IPS-NIHi7 (cell line): ENCODE measurements at regions not wholly inside any gene's neighbourhood (a gene's known extent, or its start where the extent isn't known, plus 50 kb on each side); places are given as distances from the start of the nearest gene placed in this dataset.
A peak's percentile ranks its signal among the peaks of the same experiment; 100 is the strongest.

Experiments
- DNase-seq: peaks from one replicate; pipeline ENCODE4 v3.0.0; 2012; ENCODE audit warnings: mixed read lengths; ENCODE audit errors: extremely low spot score

DNA sequence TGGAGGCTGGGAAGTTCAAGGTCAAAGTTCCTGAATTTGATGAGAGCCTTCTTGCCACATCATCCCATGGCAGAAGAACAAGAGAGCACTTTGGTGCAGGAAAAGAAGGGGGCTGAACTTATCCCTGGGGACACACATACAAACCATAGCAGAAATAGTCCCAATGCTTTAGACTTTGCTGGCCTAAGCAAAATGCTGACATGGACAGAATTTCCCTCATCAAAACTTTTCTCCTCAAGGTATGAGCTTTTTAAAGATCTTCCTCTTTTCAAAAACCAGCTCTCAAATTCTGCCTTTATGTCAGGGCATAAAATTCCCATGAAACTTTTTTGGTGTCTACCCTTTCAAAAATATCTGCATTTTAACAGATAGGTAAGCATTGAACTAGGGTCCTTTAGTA is 341.8 kb upstream of the SMARCA2 start:
- DNase-seq = no peak

DNA sequence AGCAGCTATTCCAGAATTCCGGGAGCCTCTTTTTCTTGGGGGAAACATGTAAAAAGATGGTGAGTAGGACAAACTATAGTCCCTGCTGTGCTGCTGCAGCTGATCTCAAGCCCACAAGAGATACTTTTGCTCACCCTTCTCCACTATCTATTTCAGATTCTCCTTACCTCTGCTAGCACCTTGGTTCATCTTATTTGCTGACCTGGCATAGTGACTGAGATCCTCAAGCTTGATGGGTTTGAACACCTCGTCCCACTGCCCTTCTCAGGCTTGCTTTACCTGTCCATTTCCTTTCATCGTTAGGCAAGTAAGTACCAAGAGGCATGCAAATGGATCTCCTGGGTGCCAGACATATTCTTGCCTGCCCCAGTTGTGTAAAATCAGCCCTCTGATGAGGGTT is 338.4 kb upstream of the SMARCA2 start:
- no peak for DNase-seq

DNA sequence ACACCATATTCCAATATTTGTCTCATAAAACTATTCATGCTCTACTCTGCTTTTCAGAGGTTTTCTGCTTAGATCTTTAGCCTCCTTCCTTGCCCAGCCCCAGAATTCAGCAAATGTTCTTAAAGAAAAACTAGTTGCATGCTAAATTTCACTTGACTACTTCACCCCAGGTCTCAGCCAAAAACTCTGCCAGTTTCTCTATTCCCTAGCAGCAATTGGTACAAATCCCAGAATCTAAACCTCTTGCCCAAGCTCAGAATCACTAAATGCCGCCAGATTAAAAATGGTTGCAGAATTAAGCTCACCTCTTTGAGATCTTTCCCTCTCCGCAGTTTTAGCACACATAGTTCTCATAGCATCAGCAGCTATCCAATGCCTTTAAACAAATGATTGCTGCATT is 331.2 kb upstream of the SMARCA2 start:
- DNase-seq = no peak

DNA sequence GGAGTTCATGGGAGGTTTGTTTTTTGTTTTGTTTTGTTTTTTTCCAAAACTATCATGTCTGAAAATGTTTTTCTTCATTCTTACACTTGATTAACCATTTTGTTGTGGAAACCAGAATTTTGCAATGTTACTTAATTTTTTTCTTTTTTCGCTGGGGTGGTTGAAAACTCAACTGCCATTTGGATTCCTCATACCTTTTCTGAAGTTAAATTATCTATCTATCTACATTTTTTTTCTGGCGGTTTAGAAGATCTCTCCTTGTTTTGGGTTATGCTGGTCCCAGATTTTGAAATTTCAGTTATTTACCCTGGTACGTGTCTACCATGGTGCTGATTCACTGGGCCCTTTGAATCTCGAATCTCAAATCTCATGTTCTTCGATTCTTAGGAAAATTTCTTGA is 316.2 kb upstream of the SMARCA2 start:
- no peak for DNase-seq

DNA sequence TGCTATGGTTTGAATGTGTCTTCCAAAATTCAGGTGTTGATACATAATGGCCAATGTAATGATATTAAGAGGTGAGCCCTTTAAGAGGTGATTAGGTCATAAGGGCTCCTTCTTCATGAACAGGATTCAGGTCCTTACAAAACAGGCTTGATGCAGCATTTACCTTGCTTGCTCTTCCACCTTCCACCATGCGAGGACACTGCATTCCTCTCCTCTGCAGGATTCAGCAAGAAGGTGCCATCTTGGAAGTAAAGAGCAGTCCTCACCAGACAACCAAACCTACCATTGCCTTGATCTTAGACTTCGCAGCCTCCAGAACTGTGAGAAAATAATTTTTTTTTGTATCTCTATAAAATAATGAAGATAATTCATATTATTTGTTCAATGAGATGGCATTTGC is 314.0 kb upstream of the SMARCA2 start:
- no peak for DNase-seq

DNA sequence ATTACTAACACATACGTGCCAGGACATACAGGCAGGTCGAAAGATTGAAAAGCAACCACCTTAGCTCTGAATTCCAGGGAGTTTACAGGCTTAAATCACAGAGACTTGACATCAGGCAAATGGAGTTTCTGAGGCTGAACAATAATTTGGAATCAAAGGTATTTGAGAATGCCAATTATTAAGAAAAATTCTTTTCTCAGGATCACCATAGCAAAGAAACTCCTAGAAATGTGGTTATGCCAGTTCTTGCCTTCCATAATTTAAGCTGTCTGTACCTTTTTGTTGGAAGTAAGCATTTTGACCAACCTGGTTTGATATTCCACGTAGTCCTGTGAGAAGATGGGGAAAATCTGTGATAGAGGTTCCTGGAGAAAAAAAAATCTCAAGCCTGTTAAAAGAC is 312.4 kb upstream of the SMARCA2 start:
- no peak for DNase-seq

DNA sequence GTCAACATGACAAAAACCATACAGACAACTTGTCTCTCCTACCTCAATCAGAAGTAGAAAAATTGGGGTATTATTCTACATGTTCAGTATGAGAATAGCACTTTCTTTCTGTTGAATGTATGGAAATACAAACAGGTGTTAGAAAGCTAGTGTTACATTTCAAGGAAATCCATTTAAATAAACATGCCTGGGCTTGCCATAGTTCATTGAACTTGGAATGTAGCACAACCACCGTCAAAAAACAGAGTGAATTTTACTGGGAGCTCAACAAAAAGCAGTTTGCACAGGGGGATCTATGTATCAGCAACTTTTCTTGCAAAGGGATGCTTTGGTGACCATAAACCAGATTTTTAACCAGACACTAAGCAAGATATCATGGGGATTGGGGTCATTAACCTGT is 307.9 kb upstream of the SMARCA2 start:
- DNase-seq = no peak

DNA sequence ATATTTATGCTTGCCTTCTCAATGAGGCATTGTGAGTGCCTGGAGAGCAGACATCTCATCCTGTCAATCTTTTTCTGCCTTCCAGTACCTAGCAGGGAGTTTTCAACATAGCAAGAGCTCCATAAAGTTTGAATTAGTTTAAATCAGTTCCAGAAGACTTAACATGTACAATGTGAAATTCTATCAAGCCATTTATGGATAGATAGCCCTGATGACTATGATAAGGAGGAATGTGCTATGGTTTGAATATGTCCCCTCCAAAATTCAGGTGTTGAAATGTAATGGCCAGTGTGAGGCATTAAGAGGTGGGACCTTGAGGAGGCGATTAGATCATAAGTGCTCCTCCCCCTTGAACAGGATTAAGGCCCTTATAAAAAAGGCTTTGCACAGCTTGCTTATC is 306.9 kb upstream of the SMARCA2 start:
- DNase-seq = no peak

DNA sequence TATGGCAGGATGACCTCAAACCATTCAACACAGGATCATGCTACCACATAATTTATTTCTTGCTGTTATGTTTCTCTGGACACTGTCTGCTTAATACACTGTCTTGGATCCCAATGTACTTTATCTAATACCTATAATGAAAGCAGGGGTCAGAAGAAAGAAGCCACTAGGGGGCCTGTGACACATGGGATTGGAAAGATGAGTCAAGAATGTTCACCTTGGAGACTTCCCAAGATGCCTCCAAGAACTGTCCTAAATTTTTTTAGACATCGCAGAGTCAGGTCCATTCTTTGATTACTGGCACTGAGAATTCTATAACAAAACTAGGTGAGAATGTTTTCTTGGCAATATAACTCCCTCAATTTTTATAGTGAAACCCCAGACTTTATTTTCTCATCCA is 305.8 kb upstream of the SMARCA2 start:
- DNase-seq = peak; percentile 15

DNA sequence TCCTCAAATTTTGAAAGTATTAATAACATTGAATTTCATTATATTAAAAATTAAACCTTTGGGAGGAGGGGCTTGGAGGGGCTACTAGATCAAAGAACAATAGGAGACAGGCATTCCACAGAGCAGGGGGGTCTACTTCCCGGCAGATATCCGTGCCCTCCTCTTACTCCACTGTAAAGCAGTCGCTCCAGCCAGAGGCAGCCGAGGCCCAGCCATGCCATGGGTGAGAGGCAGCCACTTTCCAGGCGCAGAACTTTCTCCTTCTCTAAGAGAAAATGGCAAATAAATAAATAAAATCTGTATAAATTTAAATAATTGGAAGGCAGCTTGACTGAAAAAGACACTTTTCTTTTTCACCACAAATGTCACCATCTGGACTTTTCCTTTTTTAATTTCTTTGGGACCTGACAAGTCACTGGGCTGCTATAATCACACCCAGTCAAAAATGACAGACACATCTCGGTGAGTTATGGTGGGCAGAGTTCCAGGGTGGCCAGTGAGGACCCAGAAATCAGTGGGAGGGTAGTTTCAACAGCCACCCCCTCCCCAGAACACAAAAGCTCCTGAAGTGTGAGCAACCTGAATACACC is 302.2 kb upstream of the SMARCA2 start:
- no peak for DNase-seq

DNA sequence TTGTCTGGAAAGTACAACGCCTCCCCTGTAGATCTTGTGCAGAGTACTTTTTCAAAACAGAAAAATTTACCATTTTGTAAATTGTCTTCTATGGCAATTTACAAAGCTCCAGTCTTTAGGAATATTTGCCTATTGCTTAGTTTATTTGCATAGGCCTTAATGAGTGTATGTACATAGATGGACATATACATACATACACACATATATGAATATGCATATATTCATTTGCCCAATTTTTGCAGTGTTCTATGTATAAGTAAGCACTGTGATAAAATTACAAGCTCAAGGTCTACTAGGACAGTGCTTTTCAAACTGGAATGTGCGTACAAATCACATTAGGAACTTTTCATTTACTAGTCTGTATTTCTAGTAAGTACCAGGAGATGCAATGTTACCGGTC is 301.3 kb upstream of the SMARCA2 start:
- no peak for DNase-seq

DNA sequence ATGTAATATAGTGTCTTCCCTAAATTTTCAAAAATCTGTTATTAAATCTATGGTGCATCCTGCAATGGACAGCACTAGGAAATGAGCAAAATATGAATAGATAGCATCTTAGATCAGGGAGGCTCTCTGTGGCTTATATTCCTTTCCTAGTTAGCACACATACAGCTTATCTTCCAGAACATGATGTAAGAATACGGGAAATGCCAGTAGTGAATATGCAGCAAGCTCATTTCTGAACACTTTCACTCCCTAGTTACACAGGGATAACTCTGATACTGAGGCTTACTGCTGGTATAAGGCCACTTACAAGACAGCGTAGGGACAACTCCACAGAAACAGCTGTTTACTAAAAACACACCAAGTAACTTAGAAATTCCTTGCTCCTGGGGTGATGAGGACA is 297.3 kb upstream of the SMARCA2 start:
- no peak for DNase-seq

DNA sequence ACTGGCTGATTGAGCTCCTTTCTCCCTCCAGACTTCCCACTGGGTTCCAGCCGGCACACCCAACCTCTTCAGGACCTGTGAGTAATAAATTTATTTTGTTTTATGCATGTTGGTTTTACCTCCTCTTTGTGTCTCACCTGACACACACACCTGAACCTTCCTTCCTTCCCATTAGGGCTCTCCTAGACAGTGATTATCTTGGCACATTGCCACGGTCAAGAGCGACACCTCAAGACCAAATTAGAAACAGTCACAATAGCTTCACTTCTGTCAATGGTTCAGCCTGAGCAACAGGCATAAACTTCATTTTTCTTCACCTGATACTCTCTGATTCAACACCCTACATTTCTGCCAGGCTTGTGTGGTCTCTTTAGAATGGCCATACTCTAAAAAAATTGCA is 296.3 kb upstream of the SMARCA2 start:
- no peak for DNase-seq

DNA sequence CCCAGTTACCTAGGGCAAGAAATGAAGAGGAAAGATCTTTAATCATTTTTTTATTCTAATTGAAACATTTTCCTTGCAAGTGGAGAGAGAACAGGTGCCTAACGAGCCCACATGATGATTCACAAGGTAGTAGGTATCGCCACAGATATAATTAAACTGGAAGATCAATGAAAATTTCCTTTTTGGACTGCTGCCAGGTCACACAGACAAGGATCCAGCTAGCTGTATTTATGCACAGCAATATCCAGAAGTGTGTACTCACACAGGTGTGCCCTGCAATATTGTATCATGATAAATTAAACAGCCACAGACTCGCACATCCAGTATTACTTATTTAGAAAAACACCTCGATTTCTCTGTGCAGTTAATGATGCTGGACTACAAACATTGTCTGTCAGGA is 294.0 kb upstream of the SMARCA2 start:
- DNase-seq = no peak

DNA sequence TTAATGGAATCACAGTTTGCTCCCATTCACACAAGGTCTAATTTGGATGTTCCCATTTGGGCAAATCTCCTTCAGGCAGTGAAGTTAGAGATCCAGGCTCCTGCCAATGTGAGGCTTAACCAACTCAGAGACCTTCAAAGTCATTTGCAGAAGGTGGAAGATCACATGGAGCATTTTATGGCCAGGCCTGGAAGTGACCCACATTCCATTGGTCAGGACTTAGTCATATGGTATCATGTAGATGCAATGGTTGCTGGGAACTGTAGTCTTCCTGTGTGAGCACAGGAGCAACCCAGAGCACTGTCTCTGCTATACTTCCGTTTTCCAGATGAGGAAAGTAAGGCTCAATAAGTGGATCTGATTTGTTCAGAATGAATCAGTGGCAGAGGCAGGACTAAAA is 292.7 kb upstream of the SMARCA2 start:
- peak; percentile 36 for DNase-seq

DNA sequence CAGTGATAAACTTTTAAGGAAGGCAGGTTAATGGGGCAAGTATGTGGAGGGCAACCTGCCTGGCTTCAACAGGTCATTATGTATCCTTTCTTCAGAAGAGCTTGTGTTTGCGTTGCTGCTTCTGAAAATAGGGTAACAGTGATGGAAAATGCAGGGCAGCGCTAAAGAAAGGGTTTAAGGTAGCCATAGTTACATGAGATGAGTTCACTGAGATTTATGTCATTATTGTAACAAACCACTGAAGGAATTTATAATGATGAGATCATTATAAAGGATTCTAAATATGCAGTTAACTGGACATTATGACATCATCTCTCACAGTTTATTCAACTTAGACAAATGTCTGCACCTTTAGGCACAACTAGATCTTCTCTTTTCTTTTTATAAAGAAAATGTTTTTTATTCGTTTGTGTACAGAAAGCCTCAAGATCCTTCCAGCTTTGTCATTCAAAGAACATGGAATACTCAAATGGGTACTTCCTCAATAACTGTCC is 291.6 kb upstream of the SMARCA2 start:
- no peak for DNase-seq

DNA sequence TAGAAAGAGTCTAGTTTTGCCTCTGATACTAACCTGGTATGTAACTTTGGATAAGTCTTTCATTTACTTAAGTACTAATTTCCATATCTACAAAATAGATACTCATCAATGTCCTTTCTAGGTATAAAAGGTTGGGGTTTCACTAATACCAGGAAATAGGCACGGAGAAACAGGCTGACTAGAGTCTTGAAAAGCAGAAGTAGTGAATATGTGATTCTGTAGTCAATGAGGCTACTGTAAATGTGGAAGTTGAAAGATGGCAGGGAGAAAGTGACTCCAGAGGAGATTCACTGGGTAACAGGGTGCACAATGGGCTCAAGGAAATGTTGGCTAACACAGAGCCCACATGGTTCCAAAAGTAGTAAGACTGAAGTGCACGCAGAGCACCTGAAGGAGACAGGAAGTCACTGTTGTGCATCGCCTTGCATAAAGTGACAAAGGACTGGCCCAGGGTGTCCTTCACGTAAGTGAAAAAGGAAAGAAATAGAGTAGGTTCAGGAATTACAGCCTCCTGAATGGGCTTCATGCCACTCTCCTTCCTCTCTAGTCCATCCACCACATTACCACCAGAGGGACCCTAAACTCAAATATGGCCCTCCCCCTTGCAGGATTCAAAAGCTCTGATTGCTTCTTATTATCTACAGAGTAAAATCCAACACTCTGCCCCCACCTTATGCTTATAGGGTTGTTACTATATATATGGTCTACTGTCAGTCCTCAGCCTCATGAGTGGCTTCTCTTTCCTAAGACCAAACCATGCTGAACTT is 288.0 kb upstream of the SMARCA2 start:
- DNase-seq = peak; percentile 43

DNA sequence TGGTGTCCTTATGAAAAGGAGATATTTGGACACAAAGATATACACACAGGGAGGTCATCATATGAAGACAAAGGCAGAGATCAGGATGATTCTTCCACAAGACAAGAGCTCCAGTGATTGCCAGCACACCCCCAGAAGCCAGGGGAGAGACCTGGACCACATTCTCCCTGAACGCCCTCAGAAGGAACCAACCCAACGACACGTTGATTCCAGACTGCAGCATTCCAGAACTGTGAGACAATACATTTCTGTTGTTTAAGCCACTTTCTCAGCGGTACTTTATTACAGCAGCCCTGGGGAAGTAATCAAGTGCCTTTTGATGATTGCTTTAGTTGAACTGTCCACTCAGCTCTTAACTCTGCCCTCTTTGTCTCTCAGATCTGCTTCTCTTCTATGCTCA is 285.5 kb upstream of the SMARCA2 start:
- no peak for DNase-seq

DNA sequence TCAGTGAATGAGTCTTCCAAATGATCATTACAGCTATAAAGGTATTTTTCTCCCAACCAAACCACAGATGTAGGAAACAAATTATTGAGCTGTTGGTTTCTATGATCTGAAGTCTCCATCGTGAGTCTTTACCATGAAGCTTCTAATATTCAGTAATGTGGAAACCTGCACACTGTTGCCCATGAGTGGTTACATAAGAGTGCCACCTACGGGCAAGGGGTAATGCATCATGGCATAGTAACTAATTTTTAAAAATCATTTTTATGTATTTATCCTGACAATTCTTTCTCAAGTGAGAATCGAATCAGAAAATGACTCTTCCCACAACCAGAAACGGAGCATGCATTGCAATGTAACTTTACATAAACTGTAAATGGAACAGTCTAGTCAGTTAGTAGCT is 282.5 kb upstream of the SMARCA2 start:
- DNase-seq = peak; percentile 11

DNA sequence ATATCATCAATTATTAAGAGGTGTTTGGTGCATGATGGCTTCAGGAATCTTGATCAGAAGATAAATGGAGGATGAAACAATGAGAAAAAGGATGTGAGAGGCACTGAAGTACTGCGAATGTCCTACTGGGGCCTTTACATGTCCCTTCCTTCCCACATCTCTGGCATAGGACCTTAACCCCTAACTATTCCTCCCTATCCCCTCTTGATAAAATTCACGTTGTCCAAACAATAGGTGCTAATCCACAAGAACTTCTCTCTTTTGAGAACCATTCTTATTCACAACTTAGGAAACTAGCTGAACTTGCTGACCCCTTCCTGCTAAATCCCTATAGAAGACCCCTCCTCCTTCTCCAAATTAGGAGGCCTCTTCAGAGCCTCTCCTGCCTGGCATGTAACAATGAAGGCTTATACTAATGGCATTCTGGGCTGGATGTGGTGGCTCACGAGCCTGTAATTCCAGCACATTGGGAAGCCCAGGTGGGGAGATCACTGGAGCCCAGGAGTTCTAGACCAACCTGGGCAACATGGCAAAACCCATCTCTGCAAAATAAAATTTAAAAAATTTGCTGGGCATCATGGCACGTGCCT is 276.5 kb upstream of the SMARCA2 start:
- peak; percentile 13 for DNase-seq

DNA sequence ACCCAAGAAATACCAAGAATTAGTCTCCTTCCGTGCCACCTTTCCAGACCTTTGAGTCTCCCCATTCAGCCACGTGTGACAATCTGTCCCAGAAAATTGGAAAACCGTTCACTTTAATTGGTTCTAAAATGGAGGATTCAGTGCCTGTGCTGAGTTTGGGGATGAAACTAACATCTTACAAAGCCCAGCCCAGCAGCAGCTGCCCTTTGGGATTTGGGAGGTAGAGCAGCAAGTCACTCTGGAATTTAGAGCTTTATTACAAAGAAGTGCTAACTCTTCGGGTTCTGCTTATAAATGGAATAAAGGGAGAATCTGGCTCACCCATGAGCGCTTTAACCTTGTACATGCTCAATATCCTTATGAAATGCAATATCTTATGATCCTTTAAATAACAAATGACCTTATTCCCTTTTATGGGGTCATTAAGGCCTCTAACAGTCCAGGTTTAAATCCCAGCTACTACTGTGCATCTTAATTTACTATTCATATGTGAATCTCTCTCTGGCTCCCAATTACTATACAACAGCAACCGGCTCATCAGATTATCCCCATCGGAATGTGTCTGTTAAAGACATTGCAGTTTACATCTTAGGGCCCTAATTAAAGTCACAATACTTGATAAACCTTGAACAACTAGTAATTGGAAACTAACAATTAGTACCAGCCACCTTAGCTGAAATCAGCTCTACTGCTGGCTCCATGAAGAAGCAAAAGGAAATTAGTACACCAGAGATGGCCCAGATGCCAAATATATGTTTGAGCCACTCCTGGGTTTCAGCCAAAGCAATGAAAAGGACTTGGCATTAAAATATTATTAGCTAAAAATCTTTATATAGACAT is 271.8 kb upstream of the SMARCA2 start:
- no peak for DNase-seq

DNA sequence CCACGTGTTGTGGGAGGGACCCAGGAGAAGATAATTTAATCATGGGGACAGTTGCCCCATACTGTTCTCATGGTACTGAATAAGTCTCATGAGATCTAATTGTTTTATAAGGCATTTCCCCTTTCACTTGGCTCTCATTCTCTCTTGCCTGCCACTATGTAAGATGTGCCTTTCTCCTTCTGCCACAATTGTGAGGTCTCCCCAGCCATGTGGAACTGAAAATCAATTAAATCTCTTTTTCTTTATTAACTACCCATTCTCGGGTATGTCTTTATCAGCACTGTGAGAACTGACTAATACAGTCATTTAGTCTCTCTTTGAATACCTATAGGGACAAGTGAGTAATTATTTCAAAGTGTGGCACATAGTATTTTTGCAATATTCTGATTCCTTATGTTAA is 269.2 kb upstream of the SMARCA2 start:
- DNase-seq = no peak
